Common myeloid progenitor, CD34-positive (primary cell): ENCODE measurements at regions not wholly inside any gene's neighbourhood (a gene's known extent, or its start where the extent isn't known, plus 50 kb on each side); places are given as distances from the start of the nearest gene placed in this dataset.

Source experiments
- CTCF ChIA-PET: fragments of 350-600 bp; sonication (Branson Sonifier 250); formaldehyde crosslinking; loops from one replicate; lab custom pipeline; 2021; ENCODE audit warnings: antibody characterized with exemption; lab: Charles Lee
- POLR2A ChIA-PET: fragments of 350-600 bp; sonication (Branson Sonifier 250); formaldehyde crosslinking; loops from one replicate; lab custom pipeline; 2021; ENCODE audit warnings: antibody characterized with exemption; lab: Charles Lee
- DNase-seq, 3 donors: peaks; one replicate each; pipeline versions ENCODE4 v3.0.0 to v3.0.0-alpha.2; 2013
- H3K27ac ChIP-seq, 2 experiments: 1 replicate in 1 of 2; 2 replicates in 1 of 2; pipeline ENCODE4 v1.7.0; 2013; ENCODE audit warnings: inconsistent platforms in 2 of 2, low read length in 2 of 2, mild to moderate bottlenecking in 2 of 2, low read depth in 1 of 2, moderate library complexity in 1 of 2; ENCODE audit not compliant: severe bottlenecking in 2 of 2, insufficient read depth in 1 of 2, poor library complexity in 1 of 2
- H3K27me3 ChIP-seq, 5 experiments: replicated peaks in 2 of 5; 1 replicate in 3 of 5; 2 replicates in 2 of 5; pipeline versions ENCODE4 v1.6.1 to v1.7.0; 2013; ENCODE audit warnings: low read length in 4 of 5, mild to moderate bottlenecking in 2 of 5, moderate library complexity in 2 of 5, inconsistent platforms in 1 of 5; ENCODE audit not compliant: insufficient read depth in 5 of 5, control insufficient read depth in 4 of 5
- H3K36me3 ChIP-seq, 4 experiments: 1 replicate in 2 of 4; 2 replicates in 2 of 4; pipeline versions ENCODE4 v1.6.1 to v1.7.0; 2013; ENCODE audit warnings: low read length in 3 of 4, control low read depth in 1 of 4, mild to moderate bottlenecking in 1 of 4; ENCODE audit not compliant: control insufficient read depth in 4 of 4, insufficient read depth in 4 of 4
- H3K4me1 ChIP-seq, 4 experiments: 1 replicate in 3 of 4; 2 replicates in 1 of 4; pipeline versions ENCODE4 v1.6.1 to v1.7.1; 2013; ENCODE audit warnings: low read length in 3 of 4, mild to moderate bottlenecking in 3 of 4, control low read depth in 1 of 4, inconsistent platforms in 1 of 4, moderate library complexity in 1 of 4; ENCODE audit not compliant: control insufficient read depth in 4 of 4, insufficient read depth in 4 of 4; ENCODE audit errors: control extremely low read depth in 1 of 4
- H3K4me3 ChIP-seq, 7 experiments: 1 replicate in 4 of 7; 2 replicates in 3 of 7; pipeline versions ENCODE4 v1.5.1 to v1.7.0; 2013; ENCODE audit warnings: mild to moderate bottlenecking in 7 of 7, low read length in 6 of 7, moderate library complexity in 6 of 7, inconsistent platforms in 2 of 7, low read depth in 2 of 7, control low read depth in 1 of 7; ENCODE audit not compliant: insufficient read depth in 4 of 7, control insufficient read depth in 1 of 7; ENCODE audit errors: extremely low read depth in 1 of 7
- H3K9me3 ChIP-seq, 5 experiments: 1 replicate in 4 of 5; 2 replicates in 1 of 5; pipeline versions ENCODE4 v1.6.1 to v1.7.1; 2013; ENCODE audit warnings: low read length in 4 of 5, mild to moderate bottlenecking in 2 of 5, inconsistent platforms in 1 of 5, low read depth in 1 of 5, moderate library complexity in 1 of 5; ENCODE audit not compliant: control insufficient read depth in 4 of 5, insufficient read depth in 2 of 5; ENCODE audit errors: control extremely low read depth in 1 of 5
- WGBS: methylation state at CpG from one replicate; pipeline ENCODE4 v1.1.5; 2013; ENCODE audit not compliant: insufficient coverage; 5-methylcytosine and 5-hydroxymethylcytosine counted together

GRCh38 chr5:74332682-74333081 lies 307.8 kb downstream of the ENC1 start:
- DNase-seq = peak in 1 of 3 donors; percentile 13
- Histone ChIP-seq H3K4me3 (no peak overlapping the region), H3K9me3 (no peaks in the 10 kb centered on the region), H3K4me1 (peaks cover 0 to 11% (median 0%) of the 10 kb centered on the region in 4 experiments), H3K36me3 (no peaks in the 10 kb centered on the region), H3K27me3 (peaks cover 0 to 60% (median 19%) of the 10 kb centered on the region in 5 experiments), H3K27ac (no peak overlapping the region)
- ChIA-PET POLR2A (no interaction called here), CTCF (no interaction called here)
- WGBS = 86% methylated on average over 2 of the region's 3 CpGs

- no peak overlapping the region for H3K27ac ChIP-seq
- CTCF ChIA-PET = no interaction called here
- H3K9me3 ChIP-seq = no peaks in the 10 kb centered on the region
- H3K4me1 ChIP-seq = peaks cover 0 to 15% (median 5%) of the 10 kb centered on the region in 4 experiments
- WGBS = 97% methylated on average over 6 of the region's 7 CpGs
- H3K36me3 ChIP-seq = no peaks in the 10 kb centered on the region
- peaks cover 0 to 53% (median 19%) of the 10 kb centered on the region in 5 experiments for H3K27me3 ChIP-seq
- no peak overlapping the region for H3K4me3 ChIP-seq
- DNase-seq = no peak
- POLR2A ChIA-PET = no interaction called here
These were observed 308.5 kb downstream of the ENC1 start for GRCh38 chr5:74332006-74332405.

- H3K36me3 ChIP-seq = no peaks in the 10 kb centered on the region
- 89% methylated on average over 1 of the region's 1 CpG for WGBS
- H3K4me3 ChIP-seq = no peak overlapping the region
- H3K27me3 ChIP-seq = peaks cover 0 to 74% (median 31%) of the 10 kb centered on the region in 5 experiments
- no peaks in the 10 kb centered on the region for H3K9me3 ChIP-seq
- H3K27ac ChIP-seq = no peak overlapping the region
- no peak for DNase-seq
- ChIA-PET CTCF (interaction anchor here (1.2 kb wide), 1 partner anchor 70 kb away, joined by 3 read pairs; no protein-coding TSS in a partner anchor), POLR2A (no interaction called here)
- peaks cover 0 to 13% (median 11%) of the 10 kb centered on the region in 4 experiments for H3K4me1 ChIP-seq
These were observed 312.3 kb downstream of the ENC1 start for GRCh38 chr5:74328221-74328630.

GRCh38 chr5:74327339-74327685 lies 313.2 kb downstream of the ENC1 start:
- POLR2A ChIA-PET = interaction anchor here (1.4 kb wide), 1 partner anchor 15 kb away, joined by 3 read pairs; no protein-coding TSS in a partner anchor
- WGBS = 65% methylated on average over 2 of the region's 2 CpGs
- peaks cover 0 to 13% (median 11%) of the 10 kb centered on the region in 4 experiments for H3K4me1 ChIP-seq
- H3K27me3 ChIP-seq = peaks cover 0 to 77% (median 31%) of the 10 kb centered on the region in 5 experiments
- H3K9me3 ChIP-seq = no peaks in the 10 kb centered on the region
- H3K4me3 ChIP-seq = no peak overlapping the region
- CTCF ChIA-PET = interaction anchor here (0.6 kb wide), 1 partner anchor 61 kb away, joined by 3 read pairs; no protein-coding TSS in a partner anchor
- H3K27ac ChIP-seq = no peak overlapping the region
- DNase-seq = no peak
- H3K36me3 ChIP-seq = no peaks in the 10 kb centered on the region

GRCh38 chr5:74326571-74327338 lies 313.8 kb downstream of the ENC1 start:
- WGBS = 55% methylated on average over 2 of the region's 6 CpGs
- no peak overlapping the region for H3K4me3 ChIP-seq
- CTCF ChIA-PET = interaction anchor here (0.6 kb wide), 1 partner anchor 60 kb away, joined by 3 read pairs; no protein-coding TSS in a partner anchor
- H3K27me3 ChIP-seq = peaks cover 0 to 76% (median 35%) of the 10 kb centered on the region in 5 experiments
- H3K4me1 ChIP-seq = peaks cover 0 to 13% (median 11%) of the 10 kb centered on the region in 4 experiments
- H3K27ac ChIP-seq = no peak overlapping the region
- POLR2A ChIA-PET = interaction anchor here (1.4 kb wide), 1 partner anchor 15 kb away, joined by 3 read pairs; no protein-coding TSS in a partner anchor
- H3K36me3 ChIP-seq = no peaks in the 10 kb centered on the region
- no peaks in the 10 kb centered on the region for H3K9me3 ChIP-seq
- peak; percentile 92 to 98 (median 98) for DNase-seq

- peaks cover 0 to 13% (median 11%) of the 10 kb centered on the region in 4 experiments for H3K4me1 ChIP-seq
- no peak overlapping the region for H3K4me3 ChIP-seq
- no peaks in the 10 kb centered on the region for H3K9me3 ChIP-seq
- no CpG with 5 or more reads among the region's 2 CpGs for WGBS
- peaks cover 0 to 78% (median 37%) of the 10 kb centered on the region in 5 experiments for H3K27me3 ChIP-seq
- ChIA-PET CTCF (interaction anchor here (1.3 kb wide), 1 partner anchor 318 kb away, joined by 3 read pairs; no protein-coding TSS in a partner anchor), POLR2A (interaction anchor here (0.6 to 1.4 kb wide), 2 partner anchors 16 to 108 kb away, joined by 3 read pairs; no protein-coding TSS in a partner anchor)
- H3K27ac ChIP-seq = no peak overlapping the region
- H3K36me3 ChIP-seq = no peaks in the 10 kb centered on the region
- DNase-seq = no peak
These were observed 314.7 kb downstream of the ENC1 start for GRCh38 chr5:74325866-74326265.

GRCh38 chr5:74324556-74324955 lies 316.0 kb downstream of the ENC1 start:
- H3K9me3 ChIP-seq = no peaks in the 10 kb centered on the region
- ChIA-PET CTCF (interaction anchor here (1.3 to 2.8 kb wide), 3 partner anchors 9 to 319 kb away, joined by 3 to 9 read pairs (median 6); no protein-coding TSS in a partner anchor), POLR2A (no interaction called here)
- H3K27ac ChIP-seq = no peak overlapping the region
- DNase-seq = no peak
- H3K27me3 ChIP-seq = peaks cover 0 to 78% (median 36%) of the 10 kb centered on the region in 5 experiments
- H3K4me3 ChIP-seq = no peak overlapping the region
- 100% methylated on average over 4 of the region's 4 CpGs for WGBS
- peaks cover 0 to 13% (median 11%) of the 10 kb centered on the region in 4 experiments for H3K4me1 ChIP-seq
- H3K36me3 ChIP-seq = no peaks in the 10 kb centered on the region
